ENCODE measurements at regions not wholly inside any gene's neighbourhood (a gene's known extent, or its start where the extent isn't known, plus 50 kb on each side); places are given as distances from the start of the nearest gene placed in this dataset.
"Not testable (repeated sequence)": the region's sequence is repeated elsewhere in the genome, so short reads cannot be mapped to it uniquely, and the experiment has no call there.

GRCh38 chr9:83191154-83191553 is 128.2 kb upstream of the RASEF start:
- ChIA-PET CTCF (interaction anchor here (0.6 kb wide), 1 partner anchor 348 kb away, joined by 3 read pairs; no protein-coding TSS in a partner anchor), POLR2A (ENCODE audit: low non-redundant PET) (no interaction called here)
- H3K27ac ChIP-seq, result no peak overlapping the region
- no peak for TF ChIP-seq CTCF (conservative IDR thresholded peaks at IDR 0.05; ENCODE audit: low read depth)
- DNase-seq (ENCODE audit: low spot score), result no peak

GRCh38 chr9:83189026-83189425 is 126.1 kb upstream of the RASEF start:
- CTCF ChIA-PET; POLR2A ChIA-PET (ENCODE audit: low non-redundant PET); DNase-seq (ENCODE audit: low spot score); H3K27ac ChIP-seq: not testable (repeated sequence)

- DNase-seq (ENCODE audit: low spot score), result no peak
- no peak overlapping the region for H3K27ac ChIP-seq
- no peak for TF ChIP-seq CTCF (conservative IDR thresholded peaks at IDR 0.05; ENCODE audit: low read depth)
- POLR2A ChIA-PET (ENCODE audit: low non-redundant PET), result no interaction called here
- CTCF ChIA-PET, result no interaction called here
These were observed 125.3 kb upstream of the RASEF start for GRCh38 chr9:83188277-83188676.

- CTCF ChIA-PET, result interaction anchor here (0.6 to 0.7 kb wide), 3 partner anchors 13 to 1503 kb away, joined by 3 to 4 read pairs (median 3); no protein-coding TSS in a partner anchor
- POLR2A ChIA-PET (ENCODE audit: low non-redundant PET), result no interaction called here
- no peak for DNase-seq (ENCODE audit: low spot score)
These were observed 123.3 kb upstream of the RASEF start for GRCh38 chr9:83186155-83186737.

GRCh38 chr9:83185488-83186154 is 122.7 kb upstream of the RASEF start:
- CTCF ChIA-PET, result interaction anchor here (0.6 to 0.7 kb wide), 3 partner anchors 14 to 1504 kb away, joined by 3 to 4 read pairs (median 3); no protein-coding TSS in a partner anchor

More at GRCh38 chr9:83186155-83186737, 123.3 kb upstream of the RASEF start:
- H3K27ac ChIP-seq, result no peak overlapping the region
- TF ChIP-seq CTCF (conservative IDR thresholded peaks at IDR 0.05; ENCODE audit: low read depth), result no peak

GRCh38 chr9:83183621-83184020 is 120.7 kb upstream of the RASEF start:
- ChIA-PET CTCF (no interaction called here), POLR2A (ENCODE audit: low non-redundant PET) (no interaction called here)
- H3K27ac ChIP-seq, result no peak overlapping the region
- no peak for DNase-seq (ENCODE audit: low spot score)
- TF ChIP-seq CTCF (conservative IDR thresholded peaks at IDR 0.05; ENCODE audit: low read depth), result no peak

More at GRCh38 chr9:83185488-83186154, 122.7 kb upstream of the RASEF start:
- no peak overlapping the region for H3K27ac ChIP-seq
- POLR2A ChIA-PET (ENCODE audit: low non-redundant PET), result no interaction called here
- no peak for TF ChIP-seq CTCF (conservative IDR thresholded peaks at IDR 0.05; ENCODE audit: low read depth)
- no peak for DNase-seq (ENCODE audit: low spot score)

- H3K27ac ChIP-seq, result no peak overlapping the region
- POLR2A ChIA-PET (ENCODE audit: low non-redundant PET), result no interaction called here
- no peak for DNase-seq (ENCODE audit: low spot score)
- no peak for TF ChIP-seq CTCF (conservative IDR thresholded peaks at IDR 0.05; ENCODE audit: low read depth)
- CTCF ChIA-PET, result no interaction called here
These were observed 119.1 kb upstream of the RASEF start for GRCh38 chr9:83182071-83182470.

All from RWPE1 (cell line).